H1 (cell line): ENCODE measurements at regions not wholly inside any gene's neighbourhood (a gene's known extent, or its start where the extent isn't known, plus 50 kb on each side); places are given as distances from the start of the nearest gene placed in this dataset.

Source experiments
- CTCF ChIA-PET: fragments of 300-600 bp; sonication (Branson Sonifier 250); formaldehyde crosslinking; loops from one replicate; lab custom pipeline; 2021; ENCODE audit not compliant: partially characterized antibody; lab: Charles Lee
- POLR2A ChIA-PET: fragments of 300-600 bp; sonication (Branson Sonifier 250); formaldehyde crosslinking; loops from one replicate; lab custom pipeline; 2021; ENCODE audit warnings: inconsistent platforms; ENCODE audit not compliant: partially characterized antibody; lab: Charles Lee
- DNase-seq, 2 experiments: peaks; one replicate each; pipeline versions ENCODE4 v3.0.0 to v3.0.0-alpha.2; 2010 to 2022; ENCODE audit warnings: low spot score in 2 of 2, low read depth in 1 of 2, mixed read lengths in 1 of 2
- FAIRE-seq: peaks from 2 replicates; lab custom pipeline; 2011; peaks lifted over from hg19 to GRCh38; lab: Jason Lieb, UNC
- H2AFZ ChIP-seq: 2 replicates; pipeline ENCODE4 v1.8.1; 2012; ENCODE audit warnings: low read length, inconsistent platforms
- H2AK5ac ChIP-seq: 2 replicates; pipeline ENCODE4 v1.6.1; 2013; ENCODE audit warnings: low read depth, low read length
- H2BK120ac ChIP-seq: replicated peaks from 2 replicates; pipeline ENCODE3; 2013; ENCODE audit warnings: low read depth, low read length, inconsistent platforms
- H2BK12ac ChIP-seq: 2 replicates; pipeline ENCODE4 v1.6.1; 2013; ENCODE audit warnings: low read depth, low read length
- H2BK15ac ChIP-seq: 2 replicates; pipeline ENCODE4 v1.6.1; 2013; ENCODE audit warnings: low read length
- H2BK20ac ChIP-seq: 2 replicates; pipeline ENCODE4 v1.6.1; 2013; ENCODE audit warnings: low read length
- H2BK5ac ChIP-seq: 2 replicates; pipeline ENCODE4 v1.6.1; 2013; ENCODE audit warnings: low read depth, low read length
- H3K14ac ChIP-seq: 2 replicates; pipeline ENCODE4 v1.6.1; 2013; ENCODE audit warnings: inconsistent platforms; ENCODE audit not compliant: insufficient read length
- H3K18ac ChIP-seq: 2 replicates; pipeline ENCODE4 v1.6.1; 2013; ENCODE audit warnings: low read length; ENCODE audit errors: extremely low read depth
- H3K23ac ChIP-seq: 2 replicates; pipeline ENCODE4 v1.6.1; 2013; ENCODE audit warnings: inconsistent platforms; ENCODE audit not compliant: insufficient read length
- H3K23me2 ChIP-seq: 2 replicates; pipeline ENCODE4 v1.6.1; 2013; ENCODE audit warnings: low read depth, low read length
- H3K27ac ChIP-seq: 2 replicates; pipeline ENCODE4 v1.6.1; 2011; ENCODE audit warnings: low read depth, low read length, inconsistent platforms
- H3K27me3 ChIP-seq, 4 experiments: replicated peaks in 1 of 4; 1 replicate in 1 of 4; 2 replicates in 3 of 4; pipeline versions ENCODE4 v1.6.1 to v1.8.1; 2011 to 2013; ENCODE audit warnings: low read length in 3 of 4, mild to moderate bottlenecking in 3 of 4, inconsistent platforms in 2 of 4, mixed read lengths in 2 of 4, moderate library complexity in 1 of 4; ENCODE audit not compliant: control insufficient read depth in 3 of 4, insufficient read depth in 3 of 4; ENCODE audit errors: extremely low read depth in 1 of 4
- H3K36me3 ChIP-seq, 4 experiments: 2 replicates each; pipeline versions ENCODE4 v1.6.1 to v1.8.1; 2011 to 2013; ENCODE audit warnings: mild to moderate bottlenecking in 4 of 4, low read length in 3 of 4, moderate library complexity in 2 of 4, control low read depth in 1 of 4, inconsistent platforms in 1 of 4; ENCODE audit not compliant: insufficient read depth in 4 of 4, control insufficient read depth in 2 of 4
- H3K4ac ChIP-seq: replicated peaks from 2 replicates; pipeline ENCODE3; 2013; ENCODE audit warnings: low read length, low read depth, mixed read lengths, inconsistent platforms; ENCODE audit not compliant: insufficient read length
- H3K4me1 ChIP-seq, 4 experiments: replicated peaks in 1 of 4; 1 replicate in 1 of 4; 2 replicates in 3 of 4; pipeline versions ENCODE4 v1.6.1 to v1.8.1; 2011 to 2013; ENCODE audit warnings: low read length in 3 of 4, inconsistent platforms in 2 of 4, mixed read lengths in 1 of 4; ENCODE audit not compliant: insufficient read depth in 4 of 4, control insufficient read depth in 3 of 4
- H3K4me2 ChIP-seq, 2 experiments: 2 replicates each; pipeline versions ENCODE4 v1.6.1 to v1.8.1; 2011 to 2013; ENCODE audit warnings: low read depth in 2 of 2, low read length in 2 of 2, control low read depth in 1 of 2, inconsistent platforms in 1 of 2, mild to moderate bottlenecking in 1 of 2; ENCODE audit not compliant: insufficient read depth in 1 of 2
- H3K4me3 ChIP-seq, 4 experiments: fragments of 200-600, 300-600 bp in 1 of 4; sonication (generic), shearing (Covaris generic), sonication (Bioruptor Twin) in 1 of 4; 2 replicates each; pipeline versions ENCODE4 v1.5.1 to v1.8.1; 2011 to 2016; ENCODE audit warnings: low read length in 4 of 4, low read depth in 3 of 4, control low read depth in 2 of 4, inconsistent platforms in 2 of 4, mild to moderate bottlenecking in 2 of 4, mixed read lengths in 1 of 4, moderate library complexity in 1 of 4; ENCODE audit not compliant: insufficient read depth in 2 of 4; ENCODE audit errors: extremely low read depth in 1 of 4
- H3K56ac ChIP-seq: replicated peaks from 2 replicates; pipeline ENCODE3; 2013; ENCODE audit warnings: low read depth, mild to moderate bottlenecking, mixed read lengths, low read length, inconsistent platforms; ENCODE audit not compliant: insufficient read length
- H3K79me1 ChIP-seq: 2 replicates; pipeline ENCODE4 v1.6.1; 2013; ENCODE audit warnings: low read depth, low read length, control low read depth
- H3K79me2 ChIP-seq, 2 experiments: 2 replicates each; pipeline versions ENCODE4 v1.6.1 to v1.8.1; 2012 to 2013; ENCODE audit warnings: low read length in 2 of 2, mild to moderate bottlenecking in 2 of 2, inconsistent platforms in 1 of 2; ENCODE audit not compliant: insufficient read depth in 2 of 2, control insufficient read depth in 1 of 2
- H3K9ac ChIP-seq, 4 experiments: replicated peaks in 1 of 4; 1 replicate in 1 of 4; 2 replicates in 3 of 4; pipeline versions ENCODE4 v1.6.1 to v1.8.1; 2011 to 2013; ENCODE audit warnings: low read depth in 3 of 4, low read length in 3 of 4, control low read depth in 2 of 4, mild to moderate bottlenecking in 2 of 4, moderate library complexity in 2 of 4, inconsistent platforms in 1 of 4; ENCODE audit errors: extremely low read depth in 1 of 4
- H3K9me3 ChIP-seq, 2 experiments: 2 replicates each; pipeline versions ENCODE4 v1.6.1 to v1.8.1; 2012 to 2013; ENCODE audit warnings: mild to moderate bottlenecking in 2 of 2, moderate library complexity in 2 of 2, control low read depth in 1 of 2, inconsistent platforms in 1 of 2, low read depth in 1 of 2, low read length in 1 of 2, mixed read lengths in 1 of 2; ENCODE audit not compliant: insufficient read depth in 2 of 2
- H4K20me1 ChIP-seq, 2 experiments: replicated peaks in 1 of 2; 2 replicates each; pipeline versions ENCODE3 to v1.8.1; 2011 to 2013; ENCODE audit warnings: inconsistent platforms in 2 of 2, low read length in 2 of 2, mild to moderate bottlenecking in 1 of 2; ENCODE audit not compliant: insufficient read depth in 2 of 2, control insufficient read depth in 1 of 2
- H4K5ac ChIP-seq: 2 replicates; pipeline ENCODE4 v1.6.1; 2013; ENCODE audit warnings: low read length, low read depth, mixed read lengths, inconsistent platforms; ENCODE audit not compliant: insufficient read length
- H4K8ac ChIP-seq: 2 replicates; pipeline ENCODE4 v1.8.0; 2013; ENCODE audit warnings: mild to moderate bottlenecking, moderate library complexity, low read length, inconsistent platforms; ENCODE audit not compliant: insufficient read depth; ENCODE audit errors: extremely low read depth
- H4K91ac ChIP-seq: replicated peaks from 2 replicates; pipeline ENCODE3; 2013; ENCODE audit warnings: low read length, mixed read lengths, inconsistent platforms; ENCODE audit not compliant: insufficient read length
- SAP30 ChIP-seq: fragments of 300-600 bp; sonication (generic); IDR thresholded peaks from 2 replicates; pipeline ENCODE4 v1.7.1; 2012; ENCODE audit warnings: low read length, moderate library complexity, mild to moderate bottlenecking, inconsistent platforms; ENCODE audit not compliant: insufficient read depth, insufficient replicate concordance
- WGBS, 2 experiments: shearing (Covaris generic) in 1 of 2; methylation state at CpG; one replicate each; pipeline versions ENCODE4 v1.1.6 to v1.1.7; 2013 to 2015; ENCODE audit warnings: low lambda C conversion rate in 2 of 2, mixed read lengths in 2 of 2, inconsistent platforms in 1 of 2, low coverage in 1 of 2, missing lambda C conversion rate in 1 of 2; ENCODE audit not compliant: insufficient replicate concordance in 2 of 2, insufficient coverage in 1 of 2, insufficient read length in 1 of 2; ENCODE audit errors: extremely low coverage in 1 of 2, missing lambda C conversion rate in 1 of 2; 5-methylcytosine and 5-hydroxymethylcytosine counted together

DNA sequence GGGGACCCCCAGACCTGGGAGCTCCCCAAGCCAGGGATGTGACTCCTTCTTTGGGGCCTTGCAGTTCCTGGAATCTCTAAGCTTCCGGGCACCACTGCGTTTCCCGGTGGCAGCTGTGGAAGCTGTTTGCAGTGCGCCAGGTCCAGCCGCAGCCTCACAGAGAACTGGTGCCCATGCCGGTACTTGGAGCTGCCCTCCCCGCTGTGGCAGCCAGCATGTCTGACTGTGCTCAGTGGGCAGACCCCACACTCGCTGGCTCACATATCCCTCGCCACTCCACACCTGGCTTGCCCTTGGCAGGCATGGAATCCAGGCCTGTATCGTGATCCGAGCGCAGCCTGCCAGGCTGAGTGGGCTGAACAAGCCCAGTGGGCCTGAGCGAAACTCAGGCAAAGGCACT is 753.2 kb upstream of the PCDH20 start:
- Histone ChIP-seq H3K9ac (no peak overlapping the region), H3K4me1 (no peaks in the 10 kb centered on the region), H4K91ac (no peak overlapping the region), H4K5ac (no peak overlapping the region), H2BK12ac (no peak overlapping the region; the same call in 1 of the 2 replicates), H2BK20ac (no peak overlapping the region), H4K20me1 (no peaks in the 10 kb centered on the region), H2BK15ac (no peak overlapping the region), H3K4me2 (no peak overlapping the region), H3K4me3 (no peak overlapping the region), H3K36me3 (no peaks in the 10 kb centered on the region), H2BK120ac (no peak overlapping the region), H3K27ac (no peak overlapping the region), H3K18ac (no peak overlapping the region), H4K8ac (peak overlapping the region; percentile 57; the same call in 1 of the 2 replicates), H3K23ac (no peak overlapping the region), H2AFZ (no peak overlapping the region), H3K79me1 (no peaks in the 10 kb centered on the region), H2BK5ac (no peak overlapping the region), H3K79me2 (no peaks in the 10 kb centered on the region), H3K56ac (no peak overlapping the region), H3K4ac (no peak overlapping the region), H3K9me3 (no peaks in the 10 kb centered on the region), H3K14ac (no peak overlapping the region), H3K27me3 (no peaks in the 10 kb centered on the region), H3K23me2 (no peaks in the 10 kb centered on the region), H2AK5ac (no peak overlapping the region)
- POLR2A ChIA-PET, result no interaction called here
- CTCF ChIA-PET, result no interaction called here
- no peak for FAIRE-seq
- 94% methylated on average over 13 of the region's 13 CpGs; no CpG with 5 or more reads in 1 of the 2 experiments for WGBS, 2 experiments
- DNase-seq, result no peak
- no peak for TF ChIP-seq SAP30
